GM10248 (cell line): ENCODE measurements at regions not wholly inside any gene's neighbourhood (a gene's known extent, or its start where the extent isn't known, plus 50 kb on each side); places are given as distances from the start of the nearest gene placed in this dataset.

Source experiments
- CTCF ChIA-PET: fragments of 300-600 bp; sonication (Branson Sonifier 250); formaldehyde crosslinking; extraction: SDS; loops from one replicate; lab custom pipeline; 2021; ENCODE audit warnings: antibody characterized with exemption; lab: Yijun Ruan, JAX
- POLR2A ChIA-PET: fragments of 350-650 bp; sonication (Branson Sonifier 250); formaldehyde crosslinking; extraction: SDS; loops from one replicate; lab custom pipeline; 2020; ENCODE audit warnings: antibody characterized with exemption; lab: Yijun Ruan, JAX
- DNase-seq: peaks from one replicate; pipeline ENCODE4 v3.0.0; 2012; ENCODE audit errors: extremely low spot score
- CTCF ChIP-seq: IDR thresholded peaks from 2 replicates; pipeline ENCODE4 v1.5.1; 2012; ENCODE audit warnings: mild to moderate bottlenecking, low read depth; ENCODE audit errors: extremely low read depth, missing control alignments, control extremely low read depth

GRCh38 chr19:30920222-30920621, 429.0 kb downstream of the TSHZ3 start:
- POLR2A ChIA-PET: no interaction called here
- CTCF ChIA-PET: no interaction called here
- no peak for DNase-seq
- no peak for TF ChIP-seq CTCF

- CTCF ChIA-PET: no interaction called here
- POLR2A ChIA-PET: no interaction called here
- TF ChIP-seq CTCF: no peak
- DNase-seq: no peak
Observed at GRCh38 chr19:30919737-30920136, 429.5 kb downstream of the TSHZ3 start.

GRCh38 chr19:30916238-30916637, 433.0 kb downstream of the TSHZ3 start:
- TF ChIP-seq CTCF: no peak
- POLR2A ChIA-PET: no interaction called here
- CTCF ChIA-PET: no interaction called here
- DNase-seq: no peak

- ChIA-PET CTCF (no interaction called here), POLR2A (no interaction called here)
- no peak for DNase-seq
- no peak for TF ChIP-seq CTCF
Observed at GRCh38 chr19:30911491-30911890, 437.7 kb downstream of the TSHZ3 start.

GRCh38 chr19:30910485-30911240, 438.6 kb downstream of the TSHZ3 start:
- no peak for DNase-seq
- CTCF ChIA-PET: no interaction called here
- POLR2A ChIA-PET: no interaction called here
- no peak for TF ChIP-seq CTCF

- POLR2A ChIA-PET: no interaction called here
- TF ChIP-seq CTCF: no peak
- CTCF ChIA-PET: no interaction called here
- no peak for DNase-seq
Observed at GRCh38 chr19:30909216-30909615, 440.0 kb downstream of the TSHZ3 start.
